A549 (cell line): ENCODE measurements at regions not wholly inside any gene's neighbourhood (a gene's known extent, or its start where the extent isn't known, plus 50 kb on each side); places are given as distances from the start of the nearest gene placed in this dataset.

Source experiments
- BHLHE40 ChIP-seq: IDR thresholded peaks from 2 replicates; pipeline ENCODE4 v1.6.1; 2012; ENCODE audit warnings: low read depth, low read length, inconsistent platforms
- EP300 ChIP-seq, 2 experiments: fragments of >200 bp; sonication (Bioruptor Twin); formaldehyde crosslinking; IDR thresholded peaks; 2 replicates in 1 of 2; 3 replicates in 1 of 2; pipeline ENCODE4 v1.6.1; 2016 to 2017
- MYC ChIP-seq: IDR thresholded peaks from 2 replicates; pipeline ENCODE4 v1.6.1; 2012; ENCODE audit warnings: mild to moderate bottlenecking, inconsistent platforms, low read length, improper control_type of control experiment, borderline replicate concordance
- POLR2A ChIP-seq: IDR thresholded peaks from 2 replicates; pipeline ENCODE4 v1.6.1; 2012; ENCODE audit warnings: mild to moderate bottlenecking, low read length
- SMC3 ChIP-seq: fragments of >200 bp; sonication (Bioruptor Twin); formaldehyde crosslinking; IDR thresholded peaks from 3 replicates; pipeline ENCODE4 v1.6.1; 2018; ENCODE audit warnings: inconsistent platforms
- TF ChIP-seq, protein P1 (sequence below): fragments of 150-350 bp; IDR thresholded peaks from 2 replicates; pipeline ENCODE4 v1.6.1; 2014; ENCODE audit warnings: low read depth, mild to moderate bottlenecking, low read length
- TF ChIP-seq, protein P2 (sequence below): fragments of >200 bp; sonication (Bioruptor Twin); formaldehyde crosslinking; IDR thresholded peaks from 3 replicates; pipeline ENCODE4 v1.5.1; 2016
- TF ChIP-seq, protein P3 (sequence below): fragments of 450-650 bp; IDR thresholded peaks from 2 replicates; pipeline ENCODE4 v1.6.1; 2014; ENCODE audit warnings: antibody characterized with exemption

DNA sequence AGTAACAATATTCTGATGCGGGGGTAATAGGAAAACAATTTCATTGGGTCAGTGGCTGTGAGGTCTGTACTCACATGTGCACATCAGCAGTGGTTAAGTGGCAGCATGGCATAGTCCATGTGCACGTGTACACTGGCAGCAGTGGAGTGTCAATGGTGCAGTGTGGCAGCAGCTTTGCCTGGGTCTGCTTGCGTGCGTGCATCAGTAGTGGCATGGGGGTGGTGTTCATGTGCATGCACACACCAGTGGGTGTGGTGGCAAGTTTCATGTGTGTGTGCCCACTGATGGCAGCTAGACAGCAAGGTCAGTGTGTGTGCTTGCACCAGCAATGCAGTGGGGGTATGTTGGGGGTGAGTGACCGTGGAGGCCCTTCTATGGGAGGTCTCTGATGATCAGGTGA is 581.6 kb upstream of the KLHL4 start:
- TF ChIP-seq, protein P1, sequence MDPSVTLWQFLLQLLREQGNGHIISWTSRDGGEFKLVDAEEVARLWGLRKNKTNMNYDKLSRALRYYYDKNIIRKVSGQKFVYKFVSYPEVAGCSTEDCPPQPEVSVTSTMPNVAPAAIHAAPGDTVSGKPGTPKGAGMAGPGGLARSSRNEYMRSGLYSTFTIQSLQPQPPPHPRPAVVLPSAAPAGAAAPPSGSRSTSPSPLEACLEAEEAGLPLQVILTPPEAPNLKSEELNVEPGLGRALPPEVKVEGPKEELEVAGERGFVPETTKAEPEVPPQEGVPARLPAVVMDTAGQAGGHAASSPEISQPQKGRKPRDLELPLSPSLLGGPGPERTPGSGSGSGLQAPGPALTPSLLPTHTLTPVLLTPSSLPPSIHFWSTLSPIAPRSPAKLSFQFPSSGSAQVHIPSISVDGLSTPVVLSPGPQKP, result no peak
- TF ChIP-seq EP300 (IDR thresholded peaks at IDR 0.05) (no peak), BHLHE40 (no peak), POLR2A (no peak), SMC3 (no peak), MYC (no peak)
- TF ChIP-seq, protein P2, sequence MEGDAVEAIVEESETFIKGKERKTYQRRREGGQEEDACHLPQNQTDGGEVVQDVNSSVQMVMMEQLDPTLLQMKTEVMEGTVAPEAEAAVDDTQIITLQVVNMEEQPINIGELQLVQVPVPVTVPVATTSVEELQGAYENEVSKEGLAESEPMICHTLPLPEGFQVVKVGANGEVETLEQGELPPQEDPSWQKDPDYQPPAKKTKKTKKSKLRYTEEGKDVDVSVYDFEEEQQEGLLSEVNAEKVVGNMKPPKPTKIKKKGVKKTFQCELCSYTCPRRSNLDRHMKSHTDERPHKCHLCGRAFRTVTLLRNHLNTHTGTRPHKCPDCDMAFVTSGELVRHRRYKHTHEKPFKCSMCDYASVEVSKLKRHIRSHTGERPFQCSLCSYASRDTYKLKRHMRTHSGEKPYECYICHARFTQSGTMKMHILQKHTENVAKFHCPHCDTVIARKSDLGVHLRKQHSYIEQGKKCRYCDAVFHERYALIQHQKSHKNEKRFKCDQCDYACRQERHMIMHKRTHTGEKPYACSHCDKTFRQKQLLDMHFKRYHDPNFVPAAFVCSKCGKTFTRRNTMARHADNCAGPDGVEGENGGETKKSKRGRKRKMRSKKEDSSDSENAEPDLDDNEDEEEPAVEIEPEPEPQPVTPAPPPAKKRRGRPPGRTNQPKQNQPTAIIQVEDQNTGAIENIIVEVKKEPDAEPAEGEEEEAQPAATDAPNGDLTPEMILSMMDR, result no peak
- TF ChIP-seq, protein P3, sequence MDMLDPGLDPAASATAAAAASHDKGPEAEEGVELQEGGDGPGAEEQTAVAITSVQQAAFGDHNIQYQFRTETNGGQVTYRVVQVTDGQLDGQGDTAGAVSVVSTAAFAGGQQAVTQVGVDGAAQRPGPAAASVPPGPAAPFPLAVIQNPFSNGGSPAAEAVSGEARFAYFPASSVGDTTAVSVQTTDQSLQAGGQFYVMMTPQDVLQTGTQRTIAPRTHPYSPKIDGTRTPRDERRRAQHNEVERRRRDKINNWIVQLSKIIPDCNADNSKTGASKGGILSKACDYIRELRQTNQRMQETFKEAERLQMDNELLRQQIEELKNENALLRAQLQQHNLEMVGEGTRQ, result no peak
